ENCODE measurements at regions not wholly inside any gene's neighbourhood (a gene's known extent, or its start where the extent isn't known, plus 50 kb on each side); places are given as distances from the start of the nearest gene placed in this dataset.

DNA sequence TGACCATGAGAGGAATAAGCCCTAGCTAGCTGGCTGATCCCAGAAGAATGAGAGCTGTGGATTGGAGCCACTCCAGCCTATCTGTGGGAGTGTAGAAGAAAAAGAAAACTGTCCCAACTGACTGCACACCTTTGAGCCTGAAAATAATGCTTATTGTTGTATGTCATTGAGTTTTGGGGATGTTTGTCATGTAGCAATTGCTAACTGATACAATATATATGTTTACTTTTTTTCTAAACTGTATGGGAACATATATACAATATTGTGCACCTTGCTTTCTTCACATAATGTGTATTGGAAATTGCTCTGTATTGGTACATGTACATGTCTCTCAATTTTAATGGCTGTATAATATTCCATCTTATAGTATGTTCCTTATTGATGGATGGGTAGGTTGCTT is 124.0 kb upstream of the NLRP1 start:
- Histone ChIP-seq H3K27ac (no peak overlapping the region), H3K9me3 (no peaks in the 10 kb centered on the region), H3K4me3 (no peak overlapping the region), H3K27me3 (no peaks in the 10 kb centered on the region), H3K4me1 (no peaks in the 10 kb centered on the region), H3K36me3 (no peaks in the 10 kb centered on the region)
- TF ChIP-seq, protein P1, sequence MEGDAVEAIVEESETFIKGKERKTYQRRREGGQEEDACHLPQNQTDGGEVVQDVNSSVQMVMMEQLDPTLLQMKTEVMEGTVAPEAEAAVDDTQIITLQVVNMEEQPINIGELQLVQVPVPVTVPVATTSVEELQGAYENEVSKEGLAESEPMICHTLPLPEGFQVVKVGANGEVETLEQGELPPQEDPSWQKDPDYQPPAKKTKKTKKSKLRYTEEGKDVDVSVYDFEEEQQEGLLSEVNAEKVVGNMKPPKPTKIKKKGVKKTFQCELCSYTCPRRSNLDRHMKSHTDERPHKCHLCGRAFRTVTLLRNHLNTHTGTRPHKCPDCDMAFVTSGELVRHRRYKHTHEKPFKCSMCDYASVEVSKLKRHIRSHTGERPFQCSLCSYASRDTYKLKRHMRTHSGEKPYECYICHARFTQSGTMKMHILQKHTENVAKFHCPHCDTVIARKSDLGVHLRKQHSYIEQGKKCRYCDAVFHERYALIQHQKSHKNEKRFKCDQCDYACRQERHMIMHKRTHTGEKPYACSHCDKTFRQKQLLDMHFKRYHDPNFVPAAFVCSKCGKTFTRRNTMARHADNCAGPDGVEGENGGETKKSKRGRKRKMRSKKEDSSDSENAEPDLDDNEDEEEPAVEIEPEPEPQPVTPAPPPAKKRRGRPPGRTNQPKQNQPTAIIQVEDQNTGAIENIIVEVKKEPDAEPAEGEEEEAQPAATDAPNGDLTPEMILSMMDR (IDR thresholded peaks at IDR 0.05): no peak
- TF ChIP-seq POLR2A (IDR thresholded peaks at IDR 0.05): no peak
- DNase-seq: no peak

DNA sequence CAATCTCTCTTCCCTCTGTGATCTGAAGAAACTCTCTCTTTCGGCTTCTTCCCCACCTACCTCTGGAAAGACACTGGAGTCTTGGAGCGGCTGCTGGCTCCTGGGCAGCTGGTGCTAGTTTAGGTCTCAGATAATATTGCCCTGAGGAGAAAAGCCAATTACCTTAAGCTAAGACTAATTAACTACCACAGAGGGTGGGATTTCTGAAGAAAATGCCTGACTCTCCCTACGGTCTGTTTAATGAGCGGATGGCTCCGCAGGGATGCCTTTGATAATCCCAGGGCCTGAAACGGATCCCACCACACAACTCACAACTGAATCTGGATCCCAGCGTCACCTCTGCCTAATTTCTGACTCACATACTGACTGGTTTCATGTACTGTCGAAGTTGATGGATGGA is 127.0 kb upstream of the NLRP1 start:
- Histone ChIP-seq H3K27me3 (no peaks in the 10 kb centered on the region), H3K4me3 (no peak overlapping the region), H3K27ac (no peak overlapping the region), H3K9me3 (no peaks in the 10 kb centered on the region), H3K4me1 (no peaks in the 10 kb centered on the region), H3K36me3 (no peaks in the 10 kb centered on the region)
- TF ChIP-seq, protein P1 (IDR thresholded peaks at IDR 0.05): no peak
- DNase-seq: no peak

DNA sequence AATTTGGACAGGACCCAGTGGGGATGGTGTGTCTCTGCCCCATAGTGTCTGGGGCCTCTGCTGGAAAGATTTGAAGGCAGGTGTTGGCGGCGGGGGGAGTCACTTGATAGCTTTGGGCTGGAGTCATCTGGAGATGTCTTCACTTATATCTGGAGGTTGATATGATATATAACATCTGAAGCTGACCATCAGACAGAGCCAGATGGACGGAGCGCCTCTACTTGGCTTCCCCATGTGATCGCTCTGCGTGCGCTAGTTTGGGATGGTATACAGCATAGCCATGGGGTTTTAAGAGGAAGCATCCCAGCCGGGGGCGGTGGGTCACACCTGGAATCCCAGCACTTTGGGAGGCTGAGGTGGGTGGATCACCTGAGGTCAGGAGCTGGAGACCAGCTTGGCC is 130.7 kb upstream of the NLRP1 start:
- TF ChIP-seq POLR2A (IDR thresholded peaks at IDR 0.05): no peak
- TF ChIP-seq, protein P1 (IDR thresholded peaks at IDR 0.05): no peak
- Histone ChIP-seq H3K9me3 (no peaks in the 10 kb centered on the region), H3K4me3 (no peak overlapping the region), H3K27me3 (no peaks in the 10 kb centered on the region), H3K4me1 (no peaks in the 10 kb centered on the region), H3K27ac (no peak overlapping the region), H3K36me3 (no peaks in the 10 kb centered on the region)
- no peak for DNase-seq

DNA sequence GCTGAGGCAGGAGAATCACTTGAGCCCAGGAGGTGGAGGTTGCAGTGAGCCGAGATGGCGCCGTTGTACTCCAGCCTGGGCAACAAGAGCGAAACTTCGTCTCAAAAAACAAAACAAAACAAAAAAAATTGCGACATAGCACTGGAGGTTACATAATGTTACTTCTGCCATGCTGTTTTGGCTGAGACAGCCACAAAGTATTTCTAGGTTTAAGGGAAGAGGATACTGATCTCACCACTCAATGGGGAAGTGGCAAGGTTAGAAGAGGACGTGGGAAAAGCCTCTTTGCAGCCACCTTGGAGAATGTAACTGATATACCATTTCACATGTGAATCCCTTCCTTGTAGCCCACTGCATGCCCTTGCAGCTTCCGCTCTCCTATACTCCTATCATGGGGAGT is 131.2 kb upstream of the NLRP1 start:
- no peaks in the 10 kb centered on the region for H3K27me3 ChIP-seq
- TF ChIP-seq, protein P1 (IDR thresholded peaks at IDR 0.05): no peak
- no peak for TF ChIP-seq POLR2A (IDR thresholded peaks at IDR 0.05)
- H3K4me3 ChIP-seq: no peak overlapping the region
- no peak overlapping the region for H3K27ac ChIP-seq
- no peaks in the 10 kb centered on the region for H3K36me3 ChIP-seq
- H3K4me1 ChIP-seq: no peaks in the 10 kb centered on the region
- no peaks in the 10 kb centered on the region for H3K9me3 ChIP-seq
- no peak for DNase-seq

DNA sequence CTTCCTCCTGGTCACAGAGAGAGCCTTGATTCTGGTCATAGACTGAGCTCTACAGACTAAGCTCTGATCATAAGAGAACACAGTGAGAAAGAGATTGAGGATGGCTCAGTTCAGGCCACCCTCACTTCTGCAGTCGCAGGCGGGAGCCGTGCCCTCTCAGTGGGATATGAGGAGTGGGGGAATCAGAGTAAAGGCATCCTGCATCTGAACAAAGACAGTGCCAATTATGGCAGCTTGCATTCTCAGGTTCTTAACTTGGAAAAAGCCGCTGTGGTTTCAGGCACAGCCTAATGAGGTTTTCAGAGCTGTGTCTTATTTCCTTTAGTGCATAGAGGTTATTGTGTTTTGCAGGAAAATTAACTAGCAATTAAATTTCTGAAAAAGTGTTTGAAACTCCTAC is 134.4 kb upstream of the NLRP1 start:
- Histone ChIP-seq H3K36me3 (no peaks in the 10 kb centered on the region), H3K4me3 (no peak overlapping the region), H3K9me3 (no peaks in the 10 kb centered on the region), H3K27me3 (no peaks in the 10 kb centered on the region), H3K4me1 (no peaks in the 10 kb centered on the region), H3K27ac (no peak overlapping the region)
- no peak for TF ChIP-seq POLR2A (IDR thresholded peaks at IDR 0.05)
- TF ChIP-seq, protein P1 (IDR thresholded peaks at IDR 0.05): no peak
- no peak for DNase-seq

DNA sequence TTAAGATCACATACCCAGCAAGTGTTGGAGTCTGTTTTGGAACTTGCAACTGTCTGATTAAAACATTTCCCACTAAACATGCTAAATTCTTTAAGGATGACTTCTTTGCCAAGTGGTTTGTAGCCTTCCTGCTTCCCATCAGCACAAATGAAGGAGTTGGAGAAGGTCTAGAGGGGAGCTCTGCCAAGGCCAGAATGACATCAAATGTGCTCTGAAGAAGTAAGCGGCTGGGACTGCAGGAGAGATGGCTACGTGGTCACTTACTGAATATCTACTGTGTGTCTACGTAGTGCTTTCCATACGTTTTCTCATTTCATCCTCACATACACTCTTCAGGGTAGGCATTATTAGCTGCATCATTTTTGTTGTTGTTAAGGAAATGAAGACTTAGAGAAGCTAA is 135.7 kb upstream of the NLRP1 start:
- no peaks in the 10 kb centered on the region for H3K36me3 ChIP-seq
- no peak overlapping the region for H3K4me3 ChIP-seq
- H3K27ac ChIP-seq: no peak overlapping the region
- H3K27me3 ChIP-seq: no peaks in the 10 kb centered on the region
- H3K4me1 ChIP-seq: no peaks in the 10 kb centered on the region
- H3K9me3 ChIP-seq: no peaks in the 10 kb centered on the region
- TF ChIP-seq POLR2A (IDR thresholded peaks at IDR 0.05): no peak
- TF ChIP-seq, protein P1 (IDR thresholded peaks at IDR 0.05): no peak
- DNase-seq: no peak

Data from Peyer's patch (tissue), 4 donors.